Thyroid gland (tissue), 4 donors: ENCODE measurements at regions not wholly inside any gene's neighbourhood (a gene's known extent, or its start where the extent isn't known, plus 50 kb on each side); places are given as distances from the start of the nearest gene placed in this dataset.
A peak's percentile ranks its signal among the peaks of the same experiment; 100 is the strongest.

Experiments used
- DNase-seq, 2 donors: peaks; one replicate each; pipeline ENCODE4 v3.0.0-alpha.2; 2019
- H3K27ac ChIP-seq, 3 donors: fragments of 200-600 bp; sonication (generic); 1 replicate in 2 of 3; 2 replicates in 1 of 3; pipeline ENCODE4 v1.5.1; 2016 to 2019; ENCODE audit warnings: mild to moderate bottlenecking in 1 of 3, moderate library complexity in 1 of 3
- H3K27me3 ChIP-seq: fragments of 200-600 bp; sonication (generic); one replicate; pipeline ENCODE4 v1.5.1; 2019
- H3K36me3 ChIP-seq, 2 donors: fragments of 200-600 bp; sonication (generic); one replicate each; pipeline ENCODE4 v1.5.1; 2016 to 2019
- H3K4me1 ChIP-seq, 2 donors: fragments of 200-600 bp; sonication (generic); one replicate each; pipeline ENCODE4 v1.5.1; 2017 to 2019
- H3K4me3 ChIP-seq, 3 donors: fragments of 200-600 bp; sonication (generic); replicated peaks in 1 of 3; 1 replicate in 2 of 3; 2 replicates in 1 of 3; pipeline ENCODE4 v1.5.1; 2016; ENCODE audit warnings: mild to moderate bottlenecking in 1 of 3
- H3K9me3 ChIP-seq: fragments of 200-600 bp; sonication (generic); one replicate; pipeline ENCODE4 v1.5.1; 2017
- CTCF ChIP-seq, 6 experiments: fragments of 200-600 bp in 3 of 6; fragments of 450-650 bp in 3 of 6; sonication (generic) in 3 of 6; IDR thresholded peaks; one replicate each; pipeline ENCODE4 v1.5.1; 2016 to 2019; ENCODE audit warnings: antibody characterized with exemption in 6 of 6, mild to moderate bottlenecking in 2 of 6, inconsistent platforms in 1 of 6, moderate library complexity in 1 of 6
- POLR2A ChIP-seq, 2 donors: fragments of 450-650 bp; IDR thresholded peaks; one replicate each; pipeline ENCODE4 v1.6.1; 2017; ENCODE audit warnings: antibody characterized with exemption in 2 of 2, mild to moderate bottlenecking in 2 of 2, moderate library complexity in 1 of 2
- WGBS, 2 donors: methylation state at CpG; one replicate each; pipeline ENCODE4 v1.1.5; 2017; 5-methylcytosine and 5-hydroxymethylcytosine counted together
- intact Hi-C: fragments of 100-400 bp; cut with DNase I; formaldehyde crosslinking; loops from one replicate; pipeline ENCODE4 v1.15.1; 2023

GRCh38 chr16:48942996-48943395 is 333.0 kb upstream of the N4BP1 start:
- H3K4me1 ChIP-seq: peaks cover 13 to 23% of the 10 kb centered on the region in 2 donors
- no peaks in the 10 kb centered on the region for H3K9me3 ChIP-seq
- intact Hi-C loops: no loop called here
- H3K27me3 ChIP-seq: no peaks in the 10 kb centered on the region
- TF ChIP-seq POLR2A (IDR thresholded peaks at IDR 0.05) (no peak), CTCF (IDR thresholded peaks at IDR 0.05) (no peak)
- DNase-seq: peak; percentile 33 to 58
- WGBS, 2 donors: 44 to 59% methylated on average over 3 of the region's 3 CpGs
- H3K4me3 ChIP-seq: no peak overlapping the region
- peak overlapping the region; percentile 18 to 50 (median 42) for H3K27ac ChIP-seq
- H3K36me3 ChIP-seq: no peaks in the 10 kb centered on the region

DNA sequence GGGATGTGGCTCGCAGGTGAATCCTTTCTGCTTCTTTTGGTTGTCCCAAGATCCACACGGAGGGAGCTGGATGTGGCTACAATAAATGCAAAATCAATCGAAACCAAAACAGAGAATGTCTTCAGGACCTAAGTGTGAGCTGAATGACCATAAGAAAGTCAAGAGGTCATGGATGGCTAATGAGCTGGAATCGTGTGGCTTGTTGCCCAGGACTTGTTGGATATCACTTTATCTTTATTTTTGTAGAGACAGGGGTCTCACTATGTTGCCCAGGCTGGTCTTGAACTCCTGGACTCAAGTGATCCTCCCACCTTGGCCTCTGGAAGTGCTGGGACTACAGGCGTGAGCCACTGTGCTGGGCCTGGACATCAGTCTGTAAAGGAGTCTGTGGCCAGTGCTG is 326.8 kb upstream of the N4BP1 start:
- Histone ChIP-seq H3K27ac (peak overlapping the region; percentile 61 to 81 (median 77)), H3K36me3 (no peaks in the 10 kb centered on the region), H3K27me3 (no peaks in the 10 kb centered on the region), H3K4me3 (no peak overlapping the region), H3K4me1 (peaks cover 21 to 30% of the 10 kb centered on the region in 2 donors), H3K9me3 (no peaks in the 10 kb centered on the region)
- intact Hi-C loops: no loop called here
- TF ChIP-seq POLR2A (IDR thresholded peaks at IDR 0.05): no peak
- no peak for TF ChIP-seq CTCF (IDR thresholded peaks at IDR 0.05)
- 36 to 63% methylated on average over 5 of the region's 5 CpGs for WGBS, 2 donors
- DNase-seq: peak; percentile 76 to 82

GRCh38 chr16:48932216-48932855 is 322.4 kb upstream of the N4BP1 start:
- Histone ChIP-seq H3K9me3 (no peaks in the 10 kb centered on the region), H3K4me1 (peaks cover 18 to 21% of the 10 kb centered on the region in 2 donors), H3K4me3 (no peak overlapping the region), H3K27me3 (no peaks in the 10 kb centered on the region), H3K36me3 (no peaks in the 10 kb centered on the region), H3K27ac (no peak overlapping the region)
- DNase-seq: no peak
- intact Hi-C loops: no loop called here
- TF ChIP-seq CTCF (IDR thresholded peaks at IDR 0.05) (no peak), POLR2A (IDR thresholded peaks at IDR 0.05) (no peak)
- WGBS, 2 donors: 73 to 85% methylated on average over 9 of the region's 9 CpGs

DNA sequence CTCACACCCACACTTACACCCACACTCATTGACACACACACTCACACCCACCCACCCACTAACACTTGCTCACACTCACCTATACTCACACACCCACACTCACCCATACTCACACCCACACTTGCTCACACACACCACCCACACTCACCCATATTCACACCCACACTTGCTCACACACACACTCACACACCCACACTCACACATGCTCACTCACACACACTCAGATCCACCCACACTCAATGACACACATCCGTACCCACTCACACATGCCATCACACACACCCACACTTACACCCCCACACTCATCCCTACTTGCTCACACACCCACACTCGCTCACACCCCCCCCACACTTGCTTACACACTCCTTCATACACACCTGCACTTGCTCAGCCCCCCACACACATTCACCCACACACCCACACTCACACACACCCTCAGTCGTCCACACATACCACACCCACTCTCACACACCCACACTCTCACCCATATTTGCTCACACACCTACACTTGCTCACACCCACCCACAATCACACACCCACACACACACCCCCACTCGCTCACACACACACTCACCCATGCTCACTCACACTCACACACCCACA is 321.1 kb upstream of the N4BP1 start:
- Histone ChIP-seq H3K4me1 (peaks cover 11 to 12% of the 10 kb centered on the region in 2 donors), H3K27me3 (no peaks in the 10 kb centered on the region), H3K36me3 (no peaks in the 10 kb centered on the region), H3K9me3 (no peaks in the 10 kb centered on the region), H3K4me3 (no peak overlapping the region), H3K27ac (no peak overlapping the region)
- WGBS, 2 donors: 94 to 97% methylated on average over 4 of the region's 4 CpGs
- intact Hi-C loops: no loop called here
- TF ChIP-seq POLR2A (IDR thresholded peaks at IDR 0.05): no peak
- no peak for TF ChIP-seq CTCF (IDR thresholded peaks at IDR 0.05)
- no peak for DNase-seq

- Histone ChIP-seq H3K27me3 (no peaks in the 10 kb centered on the region), H3K36me3 (no peaks in the 10 kb centered on the region), H3K27ac (no peak overlapping the region), H3K4me3 (no peak overlapping the region), H3K9me3 (no peaks in the 10 kb centered on the region), H3K4me1 (no peaks in the 10 kb centered on the region)
- TF ChIP-seq POLR2A (IDR thresholded peaks at IDR 0.05): no peak
- TF ChIP-seq CTCF (IDR thresholded peaks at IDR 0.05): no peak
- WGBS, 2 donors: 94 to 96% methylated on average over 6 of the region's 6 CpGs
- DNase-seq: no peak
- intact Hi-C loops: no loop called here
Observed at GRCh38 chr16:48919791-48920190, 309.8 kb upstream of the N4BP1 start.
